SK-N-SH (cell line): ENCODE measurements at regions not wholly inside any gene's neighbourhood (a gene's known extent, or its start where the extent isn't known, plus 50 kb on each side); places are given as distances from the start of the nearest gene placed in this dataset.

Experiments
- CTCF ChIA-PET: fragments of 300-600, 350-600 bp; formaldehyde crosslinking; extraction: SDS; loops from one replicate; lab custom pipeline; 2021; lab: Yijun Ruan, JAX
- POLR2A ChIA-PET: fragments of 350-600 bp; sonication (Branson Sonifier 250); formaldehyde crosslinking; extraction: SDS; loops from one replicate; lab custom pipeline; 2020; ENCODE audit warnings: antibody characterized with exemption, inconsistent platforms; lab: Yijun Ruan, JAX
- DNase-seq: peaks from one replicate; pipeline ENCODE4 v3.0.0; 2012
- H2AFZ ChIP-seq: fragments of 200-600 bp; sonication (generic); 2 replicates; pipeline ENCODE4 v1.8.1; 2016; ENCODE audit warnings: antibody characterized with exemption, mild to moderate bottlenecking, low read depth
- H3F3A ChIP-seq: fragments of 200-600 bp; sonication (generic); replicated peaks from 2 replicates; pipeline ENCODE3; 2016; ENCODE audit warnings: antibody characterized with exemption, mild to moderate bottlenecking; ENCODE audit not compliant: insufficient read depth
- H3K27ac ChIP-seq, 2 experiments: fragments of 200-500 bp in 1 of 2; fragments of 200-600 bp in 1 of 2; sonication (Bioruptor generic) in 1 of 2; sonication (generic), shearing (Covaris generic) in 1 of 2; 2 replicates each; pipeline versions ENCODE4 v1.5.1 to v1.6.1; 2014 to 2016; ENCODE audit warnings: low read depth in 2 of 2, inconsistent platforms in 1 of 2, low read length in 1 of 2, mild to moderate bottlenecking in 1 of 2, mixed read lengths in 1 of 2
- H3K27me3 ChIP-seq: fragments of 200-600 bp; sonication (generic), shearing (Covaris generic); 2 replicates; pipeline ENCODE4 v1.6.1; 2016; ENCODE audit warnings: mixed run types; ENCODE audit not compliant: insufficient read depth
- H3K36me3 ChIP-seq, 2 experiments: fragments of 200-500 bp in 1 of 2; fragments of 200-600 bp in 1 of 2; sonication (Bioruptor generic) in 1 of 2; sonication (generic) in 1 of 2; replicated peaks in 1 of 2; 2 replicates each; pipeline versions ENCODE3 to v1.5.1; 2014 to 2016; ENCODE audit warnings: low read length in 1 of 2, mild to moderate bottlenecking in 1 of 2; ENCODE audit not compliant: insufficient read depth in 2 of 2, control insufficient read depth in 1 of 2
- H3K4me1 ChIP-seq, 2 experiments: fragments of 200-500 bp in 1 of 2; fragments of 200-600 bp in 1 of 2; sonication (Bioruptor generic) in 1 of 2; sonication (generic), shearing (Covaris generic) in 1 of 2; 2 replicates each; pipeline versions ENCODE4 v1.5.1 to v1.6.1; 2014 to 2016; ENCODE audit warnings: low read depth in 1 of 2, low read length in 1 of 2, mixed run types in 1 of 2; ENCODE audit not compliant: insufficient read depth in 2 of 2, control insufficient read depth in 1 of 2
- H3K4me2 ChIP-seq: fragments of 200-600 bp; sonication (generic), shearing (Covaris generic); 2 replicates; pipeline ENCODE4 v1.6.1; 2017; ENCODE audit warnings: mixed run types
- H3K4me3 ChIP-seq, 2 experiments: fragments of 200-500 bp in 1 of 2; fragments of 200-600 bp in 1 of 2; sonication (Bioruptor generic) in 1 of 2; sonication (generic), shearing (Covaris generic) in 1 of 2; 2 replicates each; pipeline versions ENCODE4 v1.5.1 to v1.8.1; 2014 to 2016; ENCODE audit warnings: low read depth in 2 of 2, inconsistent platforms in 1 of 2, low read length in 1 of 2, mild to moderate bottlenecking in 1 of 2, mixed read lengths in 1 of 2, moderate library complexity in 1 of 2
- H3K79me2 ChIP-seq: fragments of 200-600 bp; sonication (generic); 2 replicates; pipeline ENCODE4 v1.8.1; 2017; ENCODE audit warnings: mild to moderate bottlenecking; ENCODE audit not compliant: insufficient read depth
- H3K9ac ChIP-seq: fragments of 200-600 bp; sonication (generic); 2 replicates; pipeline ENCODE4 v1.6.1; 2017; ENCODE audit warnings: mixed run types
- H3K9me2 ChIP-seq: fragments of 200-600 bp; sonication (generic); 2 replicates; pipeline ENCODE4 v1.6.1; 2017; ENCODE audit warnings: mixed run types
- H3K9me3 ChIP-seq: fragments of 200-600 bp; sonication (generic); 2 replicates; pipeline ENCODE4 v1.6.1; 2017; ENCODE audit warnings: mixed run types, mild to moderate bottlenecking, moderate library complexity
- H4K20me1 ChIP-seq: fragments of 200-600 bp; sonication (generic); 2 replicates; pipeline ENCODE4 v1.6.1; 2017; ENCODE audit warnings: mild to moderate bottlenecking, mixed run types; ENCODE audit not compliant: insufficient read depth
- FOXJ3 ChIP-seq: sonication (generic); formaldehyde crosslinking; IDR thresholded peaks from 2 replicates; pipeline ENCODE4 v1.5.1; 2020; ENCODE audit warnings: mild to moderate bottlenecking, missing genetic modification reagents
- FOXM1 ChIP-seq: IDR thresholded peaks from 2 replicates; pipeline ENCODE4 v1.4.0; 2012; ENCODE audit warnings: low read depth, mild to moderate bottlenecking
- GATA2 ChIP-seq: sonication (generic); formaldehyde crosslinking; IDR thresholded peaks from 2 replicates; pipeline ENCODE4 v1.5.0; 2020; ENCODE audit warnings: mild to moderate bottlenecking, missing genetic modification reagents
- NFIC ChIP-seq: IDR thresholded peaks from 2 replicates; pipeline ENCODE4 v1.4.0; 2012; ENCODE audit warnings: borderline replicate concordance
- NRF1 ChIP-seq: IDR thresholded peaks from 2 replicates; pipeline ENCODE4 v1.6.1; 2012; ENCODE audit warnings: low read depth, mild to moderate bottlenecking, low read length
- PBX3 ChIP-seq: IDR thresholded peaks from 2 replicates; pipeline ENCODE4; 2012
- POLR2AphosphoS5 ChIP-seq: IDR thresholded peaks from 2 replicates; pipeline ENCODE4 v1.6.1; 2012; ENCODE audit warnings: low read depth, low read length
- RXRA ChIP-seq: IDR thresholded peaks from 2 replicates; pipeline ENCODE4 v1.4.0; 2012; ENCODE audit warnings: low read depth, mild to moderate bottlenecking, borderline replicate concordance
- TAF1 ChIP-seq: IDR thresholded peaks from 2 replicates; pipeline ENCODE4 v1.6.1; 2012; ENCODE audit warnings: low read depth, mild to moderate bottlenecking, low read length, moderate library complexity, borderline replicate concordance
- TCF12 ChIP-seq: IDR thresholded peaks from 2 replicates; pipeline ENCODE4 v1.4.0; 2012
- TEAD4 ChIP-seq: IDR thresholded peaks from 2 replicates; pipeline ENCODE4 v1.4.0; 2012; ENCODE audit warnings: mild to moderate bottlenecking, borderline replicate concordance; ENCODE audit not compliant: insufficient read depth
- WGBS: methylation state at CpG from one replicate; pipeline ENCODE4 v1.1.6; 2017; ENCODE audit warnings: low lambda C conversion rate; 5-methylcytosine and 5-hydroxymethylcytosine counted together
- TF ChIP-seq, protein P1 (sequence below): IDR thresholded peaks from 2 replicates; pipeline ENCODE4 v1.4.0; 2012; ENCODE audit warnings: low read depth, borderline replicate concordance

- no peaks in the 10 kb centered on the region for H3K27me3 ChIP-seq
- no peak overlapping the region for H2AFZ ChIP-seq
- no peak overlapping the region for H3K4me2 ChIP-seq
- no peak for DNase-seq
- H3K36me3 ChIP-seq, result no peaks in the 10 kb centered on the region
- H3K9ac ChIP-seq, result no peak overlapping the region
- H3K27ac ChIP-seq, result no peak overlapping the region
- no peak overlapping the region for H3K4me3 ChIP-seq
- H3K9me3 ChIP-seq, result no peaks in the 10 kb centered on the region
- ChIA-PET CTCF (interaction anchor here (0.8 kb wide), 1 partner anchor 9 kb away, joined by 4 read pairs; no protein-coding TSS in a partner anchor), POLR2A (no interaction called here)
- no peaks in the 10 kb centered on the region; a peak in 2 of 4 replicates for H3K4me1 ChIP-seq
- H3F3A ChIP-seq, result no peaks in the 10 kb centered on the region
- no peaks in the 10 kb centered on the region for H3K79me2 ChIP-seq
- no peak for TF ChIP-seq POLR2AphosphoS5
- TF ChIP-seq, all 33 proteins: peak for 0
- no peaks in the 10 kb centered on the region for H3K9me2 ChIP-seq
- WGBS, result 49% methylated on average over 1 of the region's 1 CpG
- H4K20me1 ChIP-seq, result no peaks in the 10 kb centered on the region
Measured at GRCh38 chr2:204032301-204032700, 95.7 kb downstream of the ICOS start.

GRCh38 chr2:204033611-204034495, 97.3 kb downstream of the ICOS start:
- Histone ChIP-seq H4K20me1 (no peaks in the 10 kb centered on the region), H3K27me3 (no peaks in the 10 kb centered on the region), H3K4me2 (no peak overlapping the region), H3F3A (no peaks in the 10 kb centered on the region), H3K9me2 (no peaks in the 10 kb centered on the region), H3K4me3 (no peak overlapping the region), H3K4me1 (no peaks in the 10 kb centered on the region; a peak in 1 of 4 replicates), H3K27ac (no peak overlapping the region), H3K79me2 (no peaks in the 10 kb centered on the region), H3K9me3 (no peaks in the 10 kb centered on the region), H2AFZ (no peak overlapping the region)
- POLR2A ChIA-PET, result no interaction called here
- WGBS, result 81% methylated on average over 8 of the region's 8 CpGs
- CTCF ChIA-PET, result interaction anchor here (0.6 to 1.5 kb wide), 3 partner anchors 9 to 39 kb away, joined by 3 read pairs; no protein-coding TSS in a partner anchor
- no peak for DNase-seq
- no peak for TF ChIP-seq RXRA
- TF ChIP-seq NFIC, result no peak
- TF ChIP-seq FOXJ3 (CRISPR knock-in tag), result no peak
- no peak for TF ChIP-seq TAF1
- no peak for TF ChIP-seq POLR2AphosphoS5
- TF ChIP-seq PBX3, result no peak
- no peak for TF ChIP-seq TCF12
- TF ChIP-seq, protein P1, sequence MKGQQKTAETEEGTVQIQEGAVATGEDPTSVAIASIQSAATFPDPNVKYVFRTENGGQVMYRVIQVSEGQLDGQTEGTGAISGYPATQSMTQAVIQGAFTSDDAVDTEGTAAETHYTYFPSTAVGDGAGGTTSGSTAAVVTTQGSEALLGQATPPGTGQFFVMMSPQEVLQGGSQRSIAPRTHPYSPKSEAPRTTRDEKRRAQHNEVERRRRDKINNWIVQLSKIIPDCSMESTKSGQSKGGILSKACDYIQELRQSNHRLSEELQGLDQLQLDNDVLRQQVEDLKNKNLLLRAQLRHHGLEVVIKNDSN, result no peak
- no peak for TF ChIP-seq GATA2 (CRISPR knock-in tag)
- TF ChIP-seq FOXM1, result no peak
- TF ChIP-seq NRF1, result no peak
- TF ChIP-seq TEAD4, result no peak
- TF ChIP-seq, all 33 proteins: peak for 0
- Histone ChIP-seq H3K9ac (no peak overlapping the region), H3K36me3 (no peaks in the 10 kb centered on the region)
